K562 (cell line): ENCODE measurements at regions not wholly inside any gene's neighbourhood (a gene's known extent, or its start where the extent isn't known, plus 50 kb on each side); places are given as distances from the start of the nearest gene placed in this dataset.

Experiments used
- ATAC-seq: fragments of 200-7000 bp; cut with Tn5 transposase; 3 replicates; pipeline ENCODE4 v1.9.1; 2020; ENCODE audit warnings: moderate library complexity
- BruUV-seq: library from RNA; stranded (reverse); fragments of 400-500 nt; replicated peaks from 2 replicates; lab custom pipeline; 2021; lab: Mats Ljungman, UMichigan
- CTCF ChIA-PET: fragments of 300-600 bp; formaldehyde crosslinking; extraction: SDS; loops from one replicate; lab custom pipeline; 2021; ENCODE audit warnings: low intra/inter-chr PET ratio; lab: Yijun Ruan, JAX
- POLR2A ChIA-PET: fragments of 300-600, 350-650 bp; sonication (Branson Sonifier 250); formaldehyde crosslinking; extraction: SDS; loops from one replicate; lab custom pipeline; 2021; ENCODE audit warnings: antibody characterized with exemption, inconsistent platforms; lab: Yijun Ruan, JAX
- DNase-seq, 4 experiments: peaks; one replicate each; pipeline versions ENCODE4 v3.0.0 to v3.0.0-alpha.2; 2011 to 2018; ENCODE audit warnings: low spot score in 3 of 4, mixed read lengths in 3 of 4; ENCODE audit errors: extremely low read depth in 1 of 4
- FAIRE-seq: peaks from 2 replicates; lab custom pipeline; 2011; peaks lifted over from hg19 to GRCh38; lab: Jason Lieb, UNC
- H2AFZ ChIP-seq: 2 replicates; pipeline ENCODE4 v1.6.0; 2011; ENCODE audit warnings: low read depth, low read length, control low read depth, inconsistent platforms
- H3K27ac ChIP-seq: fragments of 200-600 bp; 3 replicates; pipeline ENCODE4 v1.8.0; 2011; ENCODE audit warnings: low read depth, mild to moderate bottlenecking, control low read depth, inconsistent platforms, low read length, moderate library complexity, mixed read lengths; ENCODE audit errors: extremely low read depth
- H3K27me3 ChIP-seq, 2 experiments: fragments of 300-600 bp in 1 of 2; 2 replicates in 1 of 2; 3 replicates in 1 of 2; pipeline versions ENCODE4 v1.6.0 to v1.8.0; 2011; ENCODE audit warnings: inconsistent platforms in 2 of 2, low read length in 2 of 2, mild to moderate bottlenecking in 1 of 2, mixed read lengths in 1 of 2, moderate library complexity in 1 of 2; ENCODE audit not compliant: control insufficient read depth in 2 of 2, insufficient read depth in 2 of 2
- H3K36me3 ChIP-seq: fragments of 300-600 bp; 3 replicates; pipeline ENCODE4 v1.8.0; 2011; ENCODE audit warnings: mild to moderate bottlenecking, low read length, inconsistent platforms; ENCODE audit not compliant: control insufficient read depth, insufficient read depth
- H3K4me1 ChIP-seq, 2 experiments: fragments of 200-600 bp in 1 of 2; replicated peaks in 1 of 2; 2 replicates in 1 of 2; 3 replicates in 1 of 2; pipeline versions ENCODE4 v1.5.1 to v1.8.0; 2011; ENCODE audit warnings: inconsistent platforms in 2 of 2, low read length in 2 of 2, mild to moderate bottlenecking in 1 of 2, mixed read lengths in 1 of 2, moderate library complexity in 1 of 2; ENCODE audit not compliant: control insufficient read depth in 2 of 2, insufficient read depth in 2 of 2
- H3K4me2 ChIP-seq: 2 replicates; pipeline ENCODE4 v1.6.1; 2011; ENCODE audit warnings: low read length, control low read depth, inconsistent platforms, mixed read lengths; ENCODE audit not compliant: insufficient read depth
- H3K4me3 ChIP-seq: fragments of 200-600 bp; sonication (generic), shearing (Covaris generic); 2 replicates; pipeline ENCODE4 v1.5.1; 2016; ENCODE audit warnings: control low read depth, inconsistent platforms
- H3K79me2 ChIP-seq: fragments of 200-600 bp; 3 replicates; pipeline ENCODE4 v1.8.0; 2011; ENCODE audit warnings: low read length, inconsistent platforms; ENCODE audit not compliant: control insufficient read depth, insufficient read depth
- H3K9ac ChIP-seq, 2 experiments: 2 replicates each; pipeline versions ENCODE4 v1.6.0 to v1.6.1; 2011; ENCODE audit warnings: low read depth in 2 of 2, low read length in 2 of 2, control low read depth in 1 of 2, inconsistent platforms in 1 of 2, mild to moderate bottlenecking in 1 of 2, mixed read lengths in 1 of 2; ENCODE audit not compliant: insufficient read depth in 1 of 2
- H3K9me1 ChIP-seq: one replicate; pipeline ENCODE4 v1.6.0; 2011; ENCODE audit warnings: inconsistent platforms, mild to moderate bottlenecking, low read length, moderate library complexity; ENCODE audit not compliant: control insufficient read depth, insufficient read depth
- H3K9me3 ChIP-seq: replicated peaks from 2 replicates; pipeline ENCODE4 v1.5.1; 2011; ENCODE audit warnings: low read depth, low read length, inconsistent platforms; ENCODE audit not compliant: control insufficient read depth, insufficient read depth
- H4K20me1 ChIP-seq: replicated peaks from 2 replicates; pipeline ENCODE4 v1.6.1; 2011; ENCODE audit warnings: low read length, inconsistent platforms, mixed read lengths; ENCODE audit not compliant: control insufficient read depth, insufficient read depth
- BRD9 ChIP-seq: fragments of 450-650 bp; IDR thresholded peaks from 2 replicates; pipeline ENCODE4 v1.6.1; 2018; ENCODE audit warnings: low read depth; ENCODE audit not compliant: partially characterized antibody
- TFE3 ChIP-seq: fragments of 450-650 bp; formaldehyde crosslinking; IDR thresholded peaks from 2 replicates; pipeline ENCODE4 v1.4.0; 2020; ENCODE audit warnings: mild to moderate bottlenecking, mixed read lengths
- WGBS: fragments of 100-300 bp; shearing (Covaris generic); methylation state at CpG from one replicate; pipeline ENCODE4 v1.1.6; 2016; ENCODE audit warnings: low coverage, mixed read lengths; ENCODE audit not compliant: insufficient coverage; ENCODE audit errors: missing lambda C conversion rate; 5-methylcytosine and 5-hydroxymethylcytosine counted together
- in situ Hi-C: fragments of 300-500 bp; cut with MboI; formaldehyde crosslinking; loops from 4 replicates; pipeline ENCODE4 v1.15.0; 2018; ENCODE audit warnings: inconsistent platforms, mixed read lengths
- intact Hi-C: fragments of 100-400 bp; cut with micrococcal nuclease; formaldehyde crosslinking; loops from 2 replicates; pipeline ENCODE4 v1.14.2; 2022

GRCh38 chr9:114732823-114733222, 50.8 kb upstream of the TEX48 start:
- Histone ChIP-seq H3K27me3 (no peaks in the 10 kb centered on the region), H3K9ac (no peak overlapping the region), H3K27ac (no peak overlapping the region), H3K4me3 (no peak overlapping the region), H3K4me2 (no peak overlapping the region), H3K79me2 (no peaks in the 10 kb centered on the region), H2AFZ (no peak overlapping the region), H3K9me1 (no peaks in the 10 kb centered on the region), H3K9me3 (no peaks in the 10 kb centered on the region), H3K4me1 (no peaks in the 10 kb centered on the region), H3K36me3 (no peaks in the 10 kb centered on the region), H4K20me1 (no peaks in the 10 kb centered on the region)
- ATAC-seq (no peak), FAIRE-seq (no peak), DNase-seq (no peak)
- POLR2A ChIA-PET = no interaction called here
- intact Hi-C loops = no loop called here
- BruUV-seq = no TSS peak
- CTCF ChIA-PET = no interaction called here
- TF ChIP-seq BRD9 = no peak
- peak; percentile 24; the same call in 1 of the 2 replicates for TF ChIP-seq TFE3 (CRISPR knock-in tag)
- in situ Hi-C loops = loop anchor here (25.0 kb wide), 1 partner anchor 179 kb away; no protein-coding TSS in a partner anchor
- whole genome bisulfite sequencing = 0% methylated on average over 3 of the region's 3 CpGs
